NK-92 treated with Interleukin-12 subunit alpha and Interleukin-12 subunit beta, amount 100 ng/mL, for 24 hours (cell line): ENCODE measurements at regions not wholly inside any gene's neighbourhood (a gene's known extent, or its start where the extent isn't known, plus 50 kb on each side); places are given as distances from the start of the nearest gene placed in this dataset.

Experiments used
- DNase-seq: peaks from one replicate; lab custom pipeline; 2025; lab: John Stamatoyannopoulos, UW

- no peak for DNase-seq
Observed at GRCh38 chr5:2240118-2240904, 357.6 kb upstream of the IRX4 start.

- DNase-seq, result no peak
Observed at GRCh38 chr5:2239201-2239910, 356.6 kb upstream of the IRX4 start.

GRCh38 chr5:2238732-2239131 is 356.0 kb upstream of the IRX4 start:
- no peak for DNase-seq

GRCh38 chr5:2227433-2227832 is 344.7 kb upstream of the IRX4 start:
- no peak for DNase-seq

GRCh38 chr5:2224689-2225088 is 342.0 kb upstream of the IRX4 start:
- no peak for DNase-seq

- no peak for DNase-seq
Observed at GRCh38 chr5:2223303-2223702, 340.6 kb upstream of the IRX4 start.

GRCh38 chr5:2222246-2222992 is 339.7 kb upstream of the IRX4 start:
- no peak for DNase-seq

- DNase-seq, result no peak
Observed at GRCh38 chr5:2221450-2221849, 338.7 kb upstream of the IRX4 start.

- no peak for DNase-seq
Observed at GRCh38 chr5:2220741-2221140, 338.0 kb upstream of the IRX4 start.

- no peak for DNase-seq
Observed at GRCh38 chr5:2219149-2219776, 336.5 kb upstream of the IRX4 start.

GRCh38 chr5:2217219-2217618 is 334.5 kb upstream of the IRX4 start:
- no peak for DNase-seq

- DNase-seq, result no peak
Observed at GRCh38 chr5:2214910-2215590, 332.3 kb upstream of the IRX4 start.

- no peak for DNase-seq
Observed at GRCh38 chr5:2213121-2213730, 330.5 kb upstream of the IRX4 start.

- DNase-seq, result no peak
Observed at GRCh38 chr5:2212481-2212880, 329.8 kb upstream of the IRX4 start.

- no peak for DNase-seq
Observed at GRCh38 chr5:2208239-2208544, 325.5 kb upstream of the IRX4 start.

GRCh38 chr5:2207416-2208238 is 324.9 kb upstream of the IRX4 start:
- no peak for DNase-seq

GRCh38 chr5:2207109-2207399 is 324.3 kb upstream of the IRX4 start:
- DNase-seq, result no peak

- DNase-seq, result no peak
Observed at GRCh38 chr5:2206293-2207108, 323.8 kb upstream of the IRX4 start.

GRCh38 chr5:2205596-2206226 is 323.0 kb upstream of the IRX4 start:
- DNase-seq, result no peak

GRCh38 chr5:2205185-2205585 is 322.5 kb upstream of the IRX4 start:
- DNase-seq, result no peak
